GM12873 (cell line): ENCODE measurements at regions not wholly inside any gene's neighbourhood (a gene's known extent, or its start where the extent isn't known, plus 50 kb on each side); places are given as distances from the start of the nearest gene placed in this dataset.

Experiments used
- TF ChIP-seq, protein P1 (sequence below): IDR thresholded peaks from 2 replicates; pipeline ENCODE4 v1.5.1; 2012; ENCODE audit warnings: low read depth, mild to moderate bottlenecking, moderate library complexity, low read length, control low read depth; ENCODE audit not compliant: insufficient read depth; ENCODE audit errors: missing control alignments

DNA sequence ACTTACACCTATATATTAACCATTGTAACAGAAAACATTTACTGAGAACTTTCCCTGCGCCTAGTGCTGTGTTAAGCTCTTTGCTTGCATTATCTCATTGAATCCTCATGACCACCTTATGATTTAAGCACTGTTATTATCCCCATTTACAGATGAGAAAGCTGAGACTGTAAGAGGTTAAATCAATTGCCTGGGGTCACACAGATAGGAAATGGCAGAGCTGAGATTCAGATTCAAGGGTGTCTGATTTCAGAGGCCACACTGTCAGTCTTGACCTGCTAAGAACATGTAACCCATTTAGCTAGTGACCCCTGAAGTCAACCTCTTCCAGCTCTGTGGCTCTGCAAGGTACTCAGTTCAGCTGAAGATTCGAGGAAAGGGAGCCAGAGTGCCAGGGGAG, 143.9 kb downstream of the TLE3 start:
- TF ChIP-seq, protein P1, sequence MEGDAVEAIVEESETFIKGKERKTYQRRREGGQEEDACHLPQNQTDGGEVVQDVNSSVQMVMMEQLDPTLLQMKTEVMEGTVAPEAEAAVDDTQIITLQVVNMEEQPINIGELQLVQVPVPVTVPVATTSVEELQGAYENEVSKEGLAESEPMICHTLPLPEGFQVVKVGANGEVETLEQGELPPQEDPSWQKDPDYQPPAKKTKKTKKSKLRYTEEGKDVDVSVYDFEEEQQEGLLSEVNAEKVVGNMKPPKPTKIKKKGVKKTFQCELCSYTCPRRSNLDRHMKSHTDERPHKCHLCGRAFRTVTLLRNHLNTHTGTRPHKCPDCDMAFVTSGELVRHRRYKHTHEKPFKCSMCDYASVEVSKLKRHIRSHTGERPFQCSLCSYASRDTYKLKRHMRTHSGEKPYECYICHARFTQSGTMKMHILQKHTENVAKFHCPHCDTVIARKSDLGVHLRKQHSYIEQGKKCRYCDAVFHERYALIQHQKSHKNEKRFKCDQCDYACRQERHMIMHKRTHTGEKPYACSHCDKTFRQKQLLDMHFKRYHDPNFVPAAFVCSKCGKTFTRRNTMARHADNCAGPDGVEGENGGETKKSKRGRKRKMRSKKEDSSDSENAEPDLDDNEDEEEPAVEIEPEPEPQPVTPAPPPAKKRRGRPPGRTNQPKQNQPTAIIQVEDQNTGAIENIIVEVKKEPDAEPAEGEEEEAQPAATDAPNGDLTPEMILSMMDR, result no peak

DNA sequence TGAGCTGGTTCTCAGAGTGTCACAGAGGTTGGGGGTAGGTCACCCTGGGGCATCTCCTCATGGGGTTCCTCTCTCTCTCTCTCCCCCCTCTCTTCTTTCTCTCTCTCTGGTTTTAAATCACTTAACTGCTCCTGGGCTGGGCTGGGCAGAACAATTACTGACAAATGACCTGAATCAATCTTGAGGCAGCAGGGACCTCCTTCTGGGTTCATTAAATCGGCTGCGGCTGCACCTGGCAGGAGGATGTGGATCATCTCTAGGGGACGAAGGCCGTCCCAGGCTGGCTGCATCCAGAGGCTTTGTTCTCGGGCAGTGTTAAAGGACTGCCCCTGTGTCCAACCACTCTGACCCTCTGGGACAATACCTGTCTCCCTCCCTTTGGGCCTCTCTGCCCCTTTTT, 143.1 kb downstream of the TLE3 start:
- TF ChIP-seq, protein P1, result no peak

DNA sequence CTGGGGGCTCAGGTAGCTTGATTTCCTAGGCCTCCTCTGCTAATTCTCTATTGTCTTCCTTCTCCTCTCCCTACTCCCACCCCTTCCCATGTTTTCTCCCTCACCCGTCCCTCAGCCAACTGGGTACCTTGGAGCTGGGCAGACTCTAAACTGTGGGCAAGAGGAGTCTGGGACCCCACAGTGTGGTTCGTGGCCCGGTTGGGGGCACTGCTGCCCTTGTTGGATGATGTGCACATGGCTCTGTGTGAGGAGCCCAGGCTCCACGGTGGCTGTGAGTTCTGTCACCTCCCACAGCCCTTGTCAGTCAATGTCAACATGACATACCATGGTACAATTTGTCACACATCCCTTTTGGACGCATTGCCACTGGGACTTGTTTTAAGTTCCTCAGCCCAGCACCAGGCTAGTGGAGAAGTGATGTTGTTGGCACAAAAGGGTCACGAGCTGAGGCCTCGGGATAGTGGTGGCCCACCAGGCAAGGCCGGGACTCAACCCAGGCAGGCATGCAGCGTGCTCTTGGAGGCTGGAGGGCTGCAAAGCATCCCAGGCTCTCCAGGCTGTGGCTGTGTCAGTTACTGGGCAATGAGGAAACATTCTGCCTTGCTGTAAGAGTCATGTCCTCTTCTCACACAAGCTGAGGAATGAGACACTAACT, 142.3 kb downstream of the TLE3 start:
- TF ChIP-seq, protein P1, result no peak

DNA sequence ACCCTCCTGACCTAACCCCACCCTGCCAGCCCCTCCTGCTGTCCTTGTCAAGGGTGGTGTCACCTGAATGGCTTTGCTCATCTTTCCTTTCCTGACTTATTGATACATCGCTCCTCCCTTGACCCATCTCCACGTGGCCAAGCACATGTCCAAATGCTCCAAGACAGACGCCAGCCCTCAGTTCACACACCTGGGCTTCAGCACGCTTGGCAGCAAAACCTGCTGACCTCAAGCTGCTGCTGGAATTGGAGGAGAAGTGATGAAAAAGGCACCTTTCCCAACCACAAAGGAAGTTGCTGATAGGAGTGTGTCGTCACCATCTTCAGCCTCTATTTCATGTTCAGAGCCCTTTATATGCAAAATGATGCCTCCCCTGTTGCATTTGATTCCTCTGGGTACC, 141.3 kb downstream of the TLE3 start:
- TF ChIP-seq, protein P1, result no peak

DNA sequence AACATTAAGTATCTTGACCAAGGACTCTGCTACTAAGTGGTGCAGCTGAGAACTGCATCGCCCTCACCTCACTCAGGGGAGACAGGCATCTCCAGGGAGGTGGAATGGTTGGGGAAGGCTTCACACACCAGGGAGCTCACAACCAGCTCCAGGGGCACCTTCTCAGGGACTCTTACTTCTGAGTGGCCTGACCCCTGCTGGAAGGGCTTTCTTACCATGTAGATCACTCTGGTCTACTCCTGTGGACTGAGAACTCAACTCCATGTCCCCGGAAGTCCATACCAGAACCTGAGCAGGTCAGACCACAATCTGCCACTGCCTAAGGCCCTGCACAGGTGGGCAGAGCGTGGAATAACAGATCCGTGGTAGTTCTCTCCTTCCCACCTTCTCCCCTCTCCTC, 140.5 kb downstream of the TLE3 start:
- TF ChIP-seq, protein P1, result peak; percentile 17

DNA sequence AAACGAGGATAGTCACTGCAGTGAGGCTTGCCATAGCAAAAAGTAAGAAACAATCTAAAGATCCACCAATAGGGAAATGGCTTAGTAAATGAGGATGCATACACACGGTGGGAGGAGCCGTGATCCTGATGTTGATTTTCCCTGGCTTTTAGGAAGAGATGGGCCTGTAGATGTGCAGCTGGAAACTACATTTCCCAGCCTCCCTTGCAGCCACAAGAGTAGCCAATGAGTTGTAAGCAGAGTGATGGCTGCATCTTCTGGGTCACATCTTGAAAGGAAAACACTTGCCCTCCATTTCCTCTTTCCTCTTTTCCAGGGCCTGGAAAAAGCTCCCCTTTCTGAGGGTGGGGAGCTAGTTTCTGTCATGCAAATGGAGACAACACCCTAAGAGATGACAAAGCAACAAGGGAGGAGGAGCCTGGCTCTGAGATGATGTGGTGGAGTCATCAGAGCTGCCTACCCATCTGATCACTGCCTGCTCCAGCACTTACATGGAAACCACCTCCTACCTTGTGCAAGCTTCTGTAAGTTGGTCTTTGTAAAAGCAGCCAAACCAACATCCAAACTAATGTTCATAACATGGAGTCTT, 139.1 kb downstream of the TLE3 start:
- TF ChIP-seq, protein P1, result no peak

DNA sequence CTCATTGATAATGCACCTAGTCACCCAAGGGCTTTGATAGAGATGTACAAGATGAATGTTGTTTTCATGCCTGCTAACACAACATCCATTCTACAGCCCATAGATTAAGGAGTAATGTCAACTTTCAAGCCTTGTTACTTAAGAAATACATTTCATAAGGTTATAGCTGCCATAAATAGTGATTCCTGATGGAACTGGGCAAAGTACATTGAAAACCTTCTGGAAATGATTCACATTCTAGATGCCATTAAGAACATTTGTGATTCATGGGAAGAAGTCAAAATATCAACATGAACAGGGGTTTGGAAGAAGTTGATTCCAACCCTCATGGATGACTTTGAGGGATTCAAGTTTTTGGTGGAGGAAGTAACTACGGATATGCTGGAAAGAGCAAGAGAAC, 135.2 kb downstream of the TLE3 start:
- TF ChIP-seq, protein P1, result no peak

DNA sequence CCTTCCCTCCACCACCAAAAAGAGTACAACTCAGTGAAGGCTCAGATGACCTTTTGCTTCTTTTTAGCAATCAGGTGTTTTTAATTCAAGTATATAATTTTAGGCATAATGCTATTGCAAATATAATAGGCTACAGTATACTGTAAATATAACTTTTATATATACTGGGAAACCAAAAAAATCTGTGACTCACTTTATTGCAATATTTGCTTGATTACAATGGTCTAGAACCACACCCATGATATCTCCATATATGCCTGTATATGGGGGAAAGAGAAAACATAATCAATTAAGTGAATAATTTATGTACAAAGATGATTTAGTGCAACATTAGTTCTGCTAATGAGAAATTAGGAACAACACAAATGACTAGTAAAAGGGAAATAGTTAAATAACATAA, 134.3 kb downstream of the TLE3 start:
- TF ChIP-seq, protein P1, result no peak
